Tibial nerve (tissue), 3 donors: ENCODE measurements at regions not wholly inside any gene's neighbourhood (a gene's known extent, or its start where the extent isn't known, plus 50 kb on each side); places are given as distances from the start of the nearest gene placed in this dataset.
"Not testable (repeated sequence)": the region's sequence is repeated elsewhere in the genome, so short reads cannot be mapped to it uniquely, and the experiment has no call there.

ENCODE experiments used
- CTCF ChIP-seq, 5 experiments: fragments of 200-600 bp in 3 of 5; fragments of 450-650 bp in 2 of 5; sonication (generic) in 3 of 5; IDR thresholded peaks; one replicate each; pipeline ENCODE4 v1.5.1; 2016 to 2019; ENCODE audit warnings: antibody characterized with exemption in 5 of 5, mild to moderate bottlenecking in 3 of 5, moderate library complexity in 2 of 5
- POLR2A ChIP-seq, 2 donors: fragments of 450-650 bp; IDR thresholded peaks; one replicate each; pipeline ENCODE4 v1.6.1; 2017; ENCODE audit warnings: antibody characterized with exemption in 2 of 2, mild to moderate bottlenecking in 2 of 2, moderate library complexity in 2 of 2

GRCh38 chr6:82816243-82816642 is 249.4 kb downstream of the UBE3D start:
- not testable (repeated sequence) for TF ChIP-seq POLR2A, CTCF (IDR thresholded peaks at IDR 0.05)
